A549 (cell line): ENCODE measurements at regions not wholly inside any gene's neighbourhood (a gene's known extent, or its start where the extent isn't known, plus 50 kb on each side); places are given as distances from the start of the nearest gene placed in this dataset.

ENCODE experiments used
- ATAC-seq, 2 experiments: fragments of 200-7000 bp in 1 of 2; fragments of >200 bp in 1 of 2; cut with Nextera tagmentation in 1 of 2; cut with Tn5 transposase in 1 of 2; 3 replicates each; pipeline versions ENCODE4 v1.8.0 to v1.9.1; 2018 to 2020; ENCODE audit warnings: mild to moderate bottlenecking in 1 of 2, moderate library complexity in 1 of 2
- CTCF ChIA-PET: fragments of 300-600 bp; sonication (Branson Sonifier 250); formaldehyde crosslinking; extraction: SDS; loops from one replicate; lab custom pipeline; 2021; ENCODE audit warnings: antibody characterized with exemption, inconsistent platforms; lab: Yijun Ruan, JAX
- POLR2A ChIA-PET: fragments of 350-600 bp; formaldehyde crosslinking; extraction: SDS; loops from one replicate; lab custom pipeline; 2021; ENCODE audit warnings: antibody characterized with exemption, inconsistent platforms; lab: Yijun Ruan, JAX
- DNase-seq, 2 experiments: peaks; one replicate each; pipeline versions ENCODE4 v3.0.0 to v3.0.0-alpha.2; 2011 to 2016; ENCODE audit warnings: low read depth in 1 of 2, low spot score in 1 of 2
- FAIRE-seq: peaks from 2 replicates; lab custom pipeline; 2011; peaks lifted over from hg19 to GRCh38; lab: Jason Lieb, UNC
- H3K27ac ChIP-seq, 2 experiments: fragments of >200 bp; sonication (Bioruptor Twin); formaldehyde crosslinking; 3 replicates each; pipeline ENCODE4 v1.5.1; 2016 to 2017
- H3K4me1 ChIP-seq: fragments of >200 bp; sonication (Bioruptor Twin); formaldehyde crosslinking; 3 replicates; pipeline ENCODE4 v1.6.1; 2016
- H3K4me2 ChIP-seq: fragments of >200 bp; sonication (Bioruptor Twin); formaldehyde crosslinking; 3 replicates; pipeline ENCODE4 v1.6.1; 2016
- H3K4me3 ChIP-seq: fragments of >200 bp; sonication (Bioruptor Twin); formaldehyde crosslinking; 3 replicates; pipeline ENCODE4 v1.5.1; 2016
- H3K9me3 ChIP-seq: fragments of >200 bp; sonication (Bioruptor Twin); formaldehyde crosslinking; 3 replicates; pipeline ENCODE4 v1.6.1; 2016
- BHLHE40 ChIP-seq: IDR thresholded peaks from 2 replicates; pipeline ENCODE4 v1.6.1; 2012; ENCODE audit warnings: low read depth, low read length, inconsistent platforms
- CBX2 ChIP-seq: fragments of 200-600 bp; sonication (generic); IDR thresholded peaks from 2 replicates; pipeline ENCODE4 v1.6.1; 2016; ENCODE audit warnings: low read depth, mild to moderate bottlenecking, borderline replicate concordance
- CBX8 ChIP-seq: fragments of 200-600 bp; sonication (generic); IDR thresholded peaks from 2 replicates; pipeline ENCODE4 v1.6.1; 2016
- FOXS1 ChIP-seq: fragments of 250-450 bp; sonication (Bioruptor Pico); IDR thresholded peaks from 2 replicates; pipeline ENCODE4 v1.5.0; 2020; ENCODE audit warnings: mild to moderate bottlenecking, moderate library complexity
- GATA3 ChIP-seq: IDR thresholded peaks from 2 replicates; pipeline ENCODE4 v1.6.1; 2012; ENCODE audit warnings: borderline replicate concordance
- HEYL ChIP-seq: fragments of 250-450 bp; sonication (Bioruptor Pico); IDR thresholded peaks from 2 replicates; pipeline ENCODE4 v1.8.0; 2021; ENCODE audit warnings: mild to moderate bottlenecking, moderate library complexity
- HOXB13 ChIP-seq: fragments of 250-450 bp; sonication (Bioruptor Pico); IDR thresholded peaks from 2 replicates; pipeline ENCODE4 v1.5.0; 2020; ENCODE audit warnings: low read depth, mild to moderate bottlenecking, moderate library complexity
- HOXB5 ChIP-seq: fragments of 250-450 bp; sonication (Bioruptor Pico); IDR thresholded peaks from 2 replicates; pipeline ENCODE4 v1.5.0; 2020; ENCODE audit warnings: mild to moderate bottlenecking, moderate library complexity
- JUNB ChIP-seq: fragments of >200 bp; sonication (Bioruptor Twin); formaldehyde crosslinking; IDR thresholded peaks from 2 replicates; pipeline ENCODE4 v1.6.1; 2016
- MAFK ChIP-seq: fragments of 450-650 bp; IDR thresholded peaks from 2 replicates; pipeline ENCODE4 v1.6.1; 2014; ENCODE audit not compliant: partially characterized antibody
- NR3C1 ChIP-seq: fragments of >200 bp; sonication (Bioruptor Twin); formaldehyde crosslinking; IDR thresholded peaks from 3 replicates; pipeline ENCODE4 v1.6.1; 2017
- POLR2A ChIP-seq: IDR thresholded peaks from 2 replicates; pipeline ENCODE4 v1.6.1; 2012; ENCODE audit warnings: mild to moderate bottlenecking, low read length
- RCOR1 ChIP-seq: fragments of 150-350 bp; IDR thresholded peaks from 2 replicates; pipeline ENCODE4 v1.6.1; 2014; ENCODE audit warnings: antibody characterized with exemption, low read length, low read depth
- SMC3 ChIP-seq: fragments of >200 bp; sonication (Bioruptor Twin); formaldehyde crosslinking; IDR thresholded peaks from 3 replicates; pipeline ENCODE4 v1.6.1; 2018; ENCODE audit warnings: inconsistent platforms
- ZC3H11A ChIP-seq: fragments of 450-650 bp; IDR thresholded peaks from 2 replicates; pipeline ENCODE4 v1.6.1; 2014; ENCODE audit warnings: antibody characterized with exemption, mild to moderate bottlenecking
- ZNF302 ChIP-seq: fragments of 250-450 bp; sonication (Bioruptor Pico); IDR thresholded peaks from 2 replicates; pipeline ENCODE4 v1.9.0; 2021; ENCODE audit warnings: inconsistent platforms, mild to moderate bottlenecking, moderate library complexity
- ZSCAN20 ChIP-seq: fragments of 250-450 bp; sonication (Bioruptor Pico); IDR thresholded peaks from 2 replicates; pipeline ENCODE4 v1.8.0; 2022; ENCODE audit warnings: mild to moderate bottlenecking, moderate library complexity
- WGBS: methylation state at CpG from one replicate; pipeline ENCODE4 v1.1.6; 2017; ENCODE audit errors: missing lambda C conversion rate; 5-methylcytosine and 5-hydroxymethylcytosine counted together
- TF ChIP-seq, protein P1 (sequence below): IDR thresholded peaks from 2 replicates; pipeline ENCODE4 v1.6.1; 2012
- TF ChIP-seq, protein P2 (sequence below): fragments of >200 bp; sonication (Bioruptor Twin); formaldehyde crosslinking; IDR thresholded peaks from 3 replicates; pipeline ENCODE4 v1.6.1; 2016
- TF ChIP-seq, protein P3 (sequence below): IDR thresholded peaks from 2 replicates; pipeline ENCODE4 v1.6.1; 2012; ENCODE audit warnings: low read depth, borderline replicate concordance
- TF ChIP-seq, protein P4 (sequence below): fragments of 200-600 bp; sonication (generic); IDR thresholded peaks from 2 replicates; pipeline ENCODE4 v1.6.1; 2016; ENCODE audit warnings: antibody characterized with exemption, mild to moderate bottlenecking, moderate library complexity
- TF ChIP-seq, protein P5 (sequence below): fragments of 150-350 bp; IDR thresholded peaks from 2 replicates; pipeline ENCODE4 v1.6.1; 2014; ENCODE audit warnings: low read depth, mild to moderate bottlenecking, low read length
- TF ChIP-seq, protein P6 (sequence below): fragments of >200 bp; sonication (Bioruptor Twin); formaldehyde crosslinking; IDR thresholded peaks from 2 replicates; pipeline ENCODE4 v1.6.1; 2016

DNA sequence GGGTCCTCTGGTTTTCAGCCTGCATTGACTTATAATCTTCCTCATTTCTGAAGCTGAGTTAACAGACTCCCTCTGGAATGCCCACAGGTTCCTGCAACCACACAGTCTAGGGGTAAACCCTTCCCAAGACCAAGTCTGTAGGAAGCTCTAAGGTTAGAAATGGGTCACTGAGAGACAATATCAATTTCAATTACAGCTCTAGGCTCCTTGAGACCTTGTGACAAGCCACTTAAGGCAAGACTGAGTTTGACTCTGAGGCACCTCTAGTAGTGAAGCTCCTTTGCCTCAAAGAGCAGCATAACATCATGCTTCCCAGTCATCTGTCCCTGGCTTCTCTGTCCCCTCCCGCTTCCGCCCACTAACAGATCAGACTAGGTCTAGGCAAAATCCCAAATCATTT lies 333.2 kb upstream of the JARID2 start:
- Histone ChIP-seq H3K4me1 (no peaks in the 10 kb centered on the region), H3K4me3 (no peak overlapping the region), H3K9me3 (no peaks in the 10 kb centered on the region), H3K27ac (no peak overlapping the region), H3K4me2 (no peak overlapping the region)
- DNase-seq (no peak), FAIRE-seq (no peak)
- WGBS, result 100% methylated on average over 2 of the region's 2 CpGs
- POLR2A ChIA-PET, result no interaction called here
- TF ChIP-seq HEYL, result no peak
- no peak for TF ChIP-seq GATA3
- no peak for TF ChIP-seq FOXS1 (CRISPR knock-in tag)
- no peak for TF ChIP-seq ZC3H11A
- no peak for TF ChIP-seq ZSCAN20 (CRISPR knock-in tag)
- TF ChIP-seq BHLHE40, result no peak
- TF ChIP-seq RCOR1, result no peak
- no peak for TF ChIP-seq ZNF302 (CRISPR knock-in tag)
- no peak for TF ChIP-seq MAFK
- TF ChIP-seq, all 56 proteins: peak for 0
- no peak for ATAC-seq
- CTCF ChIA-PET, result no interaction called here

DNA sequence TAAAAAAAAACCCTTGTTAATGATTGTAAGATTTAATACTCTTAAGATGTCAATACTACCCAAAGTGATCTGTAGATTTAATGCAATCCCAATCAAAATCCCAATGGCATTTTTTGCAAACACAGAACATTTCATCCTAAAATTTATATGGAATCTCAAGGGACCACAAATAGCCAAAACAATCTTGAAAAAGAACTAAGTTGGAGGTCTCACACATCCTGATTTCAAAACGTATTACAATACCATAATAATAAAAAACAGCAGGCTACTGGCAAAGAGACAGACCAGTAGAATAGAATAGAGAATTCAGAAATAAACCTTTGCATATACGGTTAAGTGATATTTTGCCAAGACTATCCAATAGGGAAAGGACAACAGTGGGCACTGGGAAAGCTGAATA lies 331.9 kb upstream of the JARID2 start:
- FAIRE-seq, result no peak
- no peak for DNase-seq
- no peak overlapping the region for H3K4me3 ChIP-seq
- no peak overlapping the region for H3K27ac ChIP-seq
- H3K4me2 ChIP-seq, result no peak overlapping the region
- CTCF ChIA-PET, result no interaction called here
- TF ChIP-seq, protein P1, sequence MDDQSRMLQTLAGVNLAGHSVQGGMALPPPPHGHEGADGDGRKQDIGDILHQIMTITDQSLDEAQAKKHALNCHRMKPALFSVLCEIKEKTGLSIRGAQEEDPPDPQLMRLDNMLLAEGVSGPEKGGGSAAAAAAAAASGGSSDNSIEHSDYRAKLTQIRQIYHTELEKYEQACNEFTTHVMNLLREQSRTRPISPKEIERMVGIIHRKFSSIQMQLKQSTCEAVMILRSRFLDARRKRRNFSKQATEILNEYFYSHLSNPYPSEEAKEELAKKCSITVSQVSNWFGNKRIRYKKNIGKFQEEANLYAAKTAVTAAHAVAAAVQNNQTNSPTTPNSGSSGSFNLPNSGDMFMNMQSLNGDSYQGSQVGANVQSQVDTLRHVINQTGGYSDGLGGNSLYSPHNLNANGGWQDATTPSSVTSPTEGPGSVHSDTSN, result no peak
- TF ChIP-seq, protein P2, sequence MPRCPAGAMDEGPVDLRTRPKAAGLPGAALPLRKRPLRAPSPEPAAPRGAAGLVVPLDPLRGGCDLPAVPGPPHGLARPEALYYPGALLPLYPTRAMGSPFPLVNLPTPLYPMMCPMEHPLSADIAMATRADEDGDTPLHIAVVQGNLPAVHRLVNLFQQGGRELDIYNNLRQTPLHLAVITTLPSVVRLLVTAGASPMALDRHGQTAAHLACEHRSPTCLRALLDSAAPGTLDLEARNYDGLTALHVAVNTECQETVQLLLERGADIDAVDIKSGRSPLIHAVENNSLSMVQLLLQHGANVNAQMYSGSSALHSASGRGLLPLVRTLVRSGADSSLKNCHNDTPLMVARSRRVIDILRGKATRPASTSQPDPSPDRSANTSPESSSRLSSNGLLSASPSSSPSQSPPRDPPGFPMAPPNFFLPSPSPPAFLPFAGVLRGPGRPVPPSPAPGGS, result no peak
- TF ChIP-seq, protein P3, sequence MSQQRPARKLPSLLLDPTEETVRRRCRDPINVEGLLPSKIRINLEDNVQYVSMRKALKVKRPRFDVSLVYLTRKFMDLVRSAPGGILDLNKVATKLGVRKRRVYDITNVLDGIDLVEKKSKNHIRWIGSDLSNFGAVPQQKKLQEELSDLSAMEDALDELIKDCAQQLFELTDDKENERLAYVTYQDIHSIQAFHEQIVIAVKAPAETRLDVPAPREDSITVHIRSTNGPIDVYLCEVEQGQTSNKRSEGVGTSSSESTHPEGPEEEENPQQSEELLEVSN, result no peak
- TF ChIP-seq CBX2, result no peak
- no peak for TF ChIP-seq BHLHE40
- TF ChIP-seq RCOR1, result no peak
- TF ChIP-seq FOXS1 (CRISPR knock-in tag), result no peak
- TF ChIP-seq CBX8, result no peak
- no peak for TF ChIP-seq POLR2A
- no peak for TF ChIP-seq HOXB13 (CRISPR knock-in tag)
- no peak for TF ChIP-seq MAFK
- no peak for TF ChIP-seq JUNB
- POLR2A ChIA-PET, result no interaction called here
- ATAC-seq, result no peak
- no peaks in the 10 kb centered on the region for H3K9me3 ChIP-seq
- WGBS, result 53% methylated on average over 2 of the region's 2 CpGs
- H3K4me1 ChIP-seq, result no peaks in the 10 kb centered on the region

DNA sequence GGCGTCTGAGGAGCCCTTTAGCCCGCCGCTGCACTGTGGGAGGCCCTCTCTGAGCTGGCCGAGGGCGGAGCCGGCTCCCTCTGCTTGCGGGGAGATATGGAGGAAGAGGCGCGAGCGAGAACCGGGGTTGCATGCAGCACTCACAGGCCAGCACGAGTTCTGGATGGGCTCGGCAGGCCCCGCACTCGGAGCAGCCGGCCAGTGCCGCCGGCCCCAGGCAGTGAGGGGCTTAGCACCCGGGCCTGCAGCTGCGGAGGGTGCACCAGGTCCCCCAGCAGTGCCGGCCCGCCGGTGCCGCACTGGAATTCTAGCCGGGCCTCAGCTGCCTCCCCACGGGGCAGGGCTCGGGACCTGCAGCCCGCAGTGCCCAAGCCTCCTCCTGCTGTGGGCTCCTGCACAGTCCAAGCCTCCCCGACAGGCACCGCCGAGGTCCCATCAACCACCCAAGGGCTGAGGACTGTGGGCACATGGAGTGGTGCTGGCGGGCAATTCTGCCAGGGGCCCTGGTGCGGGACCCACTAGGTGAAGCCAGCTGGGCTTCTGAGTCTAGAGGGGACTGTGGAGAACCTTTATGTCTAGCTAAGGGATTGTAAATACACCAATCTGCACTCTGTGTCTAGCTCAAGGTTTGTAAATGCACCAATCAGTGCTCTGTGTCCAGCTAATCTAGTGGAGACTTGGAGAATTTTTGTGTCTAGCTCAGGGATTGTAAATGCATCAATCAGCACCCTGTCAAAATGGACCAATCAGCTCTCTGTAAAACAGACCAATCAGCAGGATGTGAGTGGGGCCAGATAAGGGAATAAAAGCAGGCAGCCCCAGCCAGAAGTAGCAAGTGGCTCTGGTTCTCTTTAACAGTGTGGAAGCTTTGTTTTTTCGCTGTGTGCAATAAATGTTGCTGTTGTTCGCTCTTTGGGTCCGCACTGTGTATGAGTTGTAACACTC lies 329.7 kb upstream of the JARID2 start:
- CTCF ChIA-PET, result interaction anchor here (0.6 kb wide), 1 partner anchor 513 kb away, joined by 4 read pairs; no protein-coding TSS in a partner anchor
- POLR2A ChIA-PET, result no interaction called here
- DNase-seq, result no peak
- no peaks in the 10 kb centered on the region for H3K9me3 ChIP-seq
- WGBS, result 82% methylated on average over 9 of the region's 36 CpGs
- no peak overlapping the region for H3K4me2 ChIP-seq
- FAIRE-seq, result no peak
- no peaks in the 10 kb centered on the region for H3K4me1 ChIP-seq
- no peak for ATAC-seq
- H3K27ac ChIP-seq, result no peak overlapping the region
- no peak overlapping the region for H3K4me3 ChIP-seq
- TF ChIP-seq, protein P4, sequence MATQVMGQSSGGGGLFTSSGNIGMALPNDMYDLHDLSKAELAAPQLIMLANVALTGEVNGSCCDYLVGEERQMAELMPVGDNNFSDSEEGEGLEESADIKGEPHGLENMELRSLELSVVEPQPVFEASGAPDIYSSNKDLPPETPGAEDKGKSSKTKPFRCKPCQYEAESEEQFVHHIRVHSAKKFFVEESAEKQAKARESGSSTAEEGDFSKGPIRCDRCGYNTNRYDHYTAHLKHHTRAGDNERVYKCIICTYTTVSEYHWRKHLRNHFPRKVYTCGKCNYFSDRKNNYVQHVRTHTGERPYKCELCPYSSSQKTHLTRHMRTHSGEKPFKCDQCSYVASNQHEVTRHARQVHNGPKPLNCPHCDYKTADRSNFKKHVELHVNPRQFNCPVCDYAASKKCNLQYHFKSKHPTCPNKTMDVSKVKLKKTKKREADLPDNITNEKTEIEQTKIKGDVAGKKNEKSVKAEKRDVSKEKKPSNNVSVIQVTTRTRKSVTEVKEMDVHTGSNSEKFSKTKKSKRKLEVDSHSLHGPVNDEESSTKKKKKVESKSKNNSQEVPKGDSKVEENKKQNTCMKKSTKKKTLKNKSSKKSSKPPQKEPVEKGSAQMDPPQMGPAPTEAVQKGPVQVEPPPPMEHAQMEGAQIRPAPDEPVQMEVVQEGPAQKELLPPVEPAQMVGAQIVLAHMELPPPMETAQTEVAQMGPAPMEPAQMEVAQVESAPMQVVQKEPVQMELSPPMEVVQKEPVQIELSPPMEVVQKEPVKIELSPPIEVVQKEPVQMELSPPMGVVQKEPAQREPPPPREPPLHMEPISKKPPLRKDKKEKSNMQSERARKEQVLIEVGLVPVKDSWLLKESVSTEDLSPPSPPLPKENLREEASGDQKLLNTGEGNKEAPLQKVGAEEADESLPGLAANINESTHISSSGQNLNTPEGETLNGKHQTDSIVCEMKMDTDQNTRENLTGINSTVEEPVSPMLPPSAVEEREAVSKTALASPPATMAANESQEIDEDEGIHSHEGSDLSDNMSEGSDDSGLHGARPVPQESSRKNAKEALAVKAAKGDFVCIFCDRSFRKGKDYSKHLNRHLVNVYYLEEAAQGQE, result no peak
- TF ChIP-seq, protein P1, result no peak
- TF ChIP-seq, protein P5, sequence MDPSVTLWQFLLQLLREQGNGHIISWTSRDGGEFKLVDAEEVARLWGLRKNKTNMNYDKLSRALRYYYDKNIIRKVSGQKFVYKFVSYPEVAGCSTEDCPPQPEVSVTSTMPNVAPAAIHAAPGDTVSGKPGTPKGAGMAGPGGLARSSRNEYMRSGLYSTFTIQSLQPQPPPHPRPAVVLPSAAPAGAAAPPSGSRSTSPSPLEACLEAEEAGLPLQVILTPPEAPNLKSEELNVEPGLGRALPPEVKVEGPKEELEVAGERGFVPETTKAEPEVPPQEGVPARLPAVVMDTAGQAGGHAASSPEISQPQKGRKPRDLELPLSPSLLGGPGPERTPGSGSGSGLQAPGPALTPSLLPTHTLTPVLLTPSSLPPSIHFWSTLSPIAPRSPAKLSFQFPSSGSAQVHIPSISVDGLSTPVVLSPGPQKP, result no peak
- TF ChIP-seq, protein P6, sequence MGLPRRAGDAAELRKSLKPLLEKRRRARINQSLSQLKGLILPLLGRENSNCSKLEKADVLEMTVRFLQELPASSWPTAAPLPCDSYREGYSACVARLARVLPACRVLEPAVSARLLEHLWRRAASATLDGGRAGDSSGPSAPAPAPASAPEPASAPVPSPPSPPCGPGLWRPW, result no peak
- TF ChIP-seq FOXS1 (CRISPR knock-in tag), result no peak
- TF ChIP-seq NR3C1, result no peak
- no peak for TF ChIP-seq ZSCAN20 (CRISPR knock-in tag)
- no peak for TF ChIP-seq HOXB5
- TF ChIP-seq ZNF302 (CRISPR knock-in tag), result no peak
- TF ChIP-seq HOXB13 (CRISPR knock-in tag), result no peak
- TF ChIP-seq SMC3, result no peak
